ENCODE measurements at regions not wholly inside any gene's neighbourhood (a gene's known extent, or its start where the extent isn't known, plus 50 kb on each side); places are given as distances from the start of the nearest gene placed in this dataset.

GRCh38 chr7:136143271-136143670 lies 166.1 kb upstream of the MTPN start:
- H4K20me1 ChIP-seq (ENCODE audit: insufficient read depth, poor library complexity, severe bottlenecking) = no peaks in the 10 kb centered on the region
- H2AFZ ChIP-seq = no peak overlapping the region
- H3K27ac ChIP-seq = no peak overlapping the region
- no peaks in the 10 kb centered on the region for H3K4me1 ChIP-seq (ENCODE audit: insufficient read depth)
- H3K9me3 ChIP-seq (ENCODE audit: low read depth) = no peaks in the 10 kb centered on the region
- TF ChIP-seq EZH2phosphoT487 (IDR thresholded peaks at IDR 0.05; ENCODE audit: low read depth, severe bottlenecking, unreplicated experiment) (no peak), EZH2 (IDR thresholded peaks at IDR 0.05; ENCODE audit: borderline replicate concordance) (no peak), CTCF (IDR thresholded peaks at IDR 0.05; ENCODE audit: poor library complexity) (no peak)
- no peak overlapping the region for H3K4me2 ChIP-seq
- DNase-seq (ENCODE audit: low spot score) = no peak
- H3K4me3 ChIP-seq = no peak overlapping the region
- H3K36me3 ChIP-seq (replicated peaks; ENCODE audit: insufficient read depth, low read depth) = no peaks in the 10 kb centered on the region
- no peaks in the 10 kb centered on the region for H3K9me2 ChIP-seq (replicated peaks; ENCODE audit: insufficient read depth)
- H3K27me3 ChIP-seq = no peaks in the 10 kb centered on the region
- no peaks in the 10 kb centered on the region for H3K79me2 ChIP-seq

- H4K20me1 ChIP-seq (ENCODE audit: insufficient read depth, poor library complexity, severe bottlenecking) = no peaks in the 10 kb centered on the region
- DNase-seq (ENCODE audit: low spot score) = no peak
- H3K4me2 ChIP-seq = no peak overlapping the region
- H3K9me3 ChIP-seq (ENCODE audit: low read depth) = no peaks in the 10 kb centered on the region
- H3K9me2 ChIP-seq (replicated peaks; ENCODE audit: insufficient read depth) = no peaks in the 10 kb centered on the region
- WGBS (ENCODE audit: low lambda C conversion rate, missing lambda C conversion rate) = 83% methylated on average over 2 of the region's 2 CpGs
- H3K36me3 ChIP-seq (replicated peaks; ENCODE audit: insufficient read depth, low read depth) = no peaks in the 10 kb centered on the region
- H3K27ac ChIP-seq = no peak overlapping the region
- no peak overlapping the region for H2AFZ ChIP-seq
- TF ChIP-seq EZH2 (IDR thresholded peaks at IDR 0.05; ENCODE audit: borderline replicate concordance) = no peak
- no peak for TF ChIP-seq CTCF (IDR thresholded peaks at IDR 0.05; ENCODE audit: poor library complexity)
- no peak for TF ChIP-seq EZH2phosphoT487 (IDR thresholded peaks at IDR 0.05; ENCODE audit: low read depth, severe bottlenecking, unreplicated experiment)
- no peaks in the 10 kb centered on the region for H3K27me3 ChIP-seq
- no peaks in the 10 kb centered on the region for H3K79me2 ChIP-seq
- no peaks in the 10 kb centered on the region for H3K4me1 ChIP-seq (ENCODE audit: insufficient read depth)
- H3K4me3 ChIP-seq = no peak overlapping the region
Measured at GRCh38 chr7:136142583-136142982, 165.4 kb upstream of the MTPN start.

GRCh38 chr7:136140469-136140868 lies 163.3 kb upstream of the MTPN start:
- 94% methylated on average over 3 of the region's 3 CpGs for WGBS (ENCODE audit: low lambda C conversion rate, missing lambda C conversion rate)

More at GRCh38 chr7:136140469-136140868, 163.3 kb upstream of the MTPN start:
- Histone ChIP-seq H3K27ac (no peak overlapping the region), H3K4me3 (no peak overlapping the region), H3K9me3 (ENCODE audit: low read depth) (no peaks in the 10 kb centered on the region), H4K20me1 (ENCODE audit: insufficient read depth, poor library complexity, severe bottlenecking) (no peaks in the 10 kb centered on the region), H3K36me3 (replicated peaks; ENCODE audit: insufficient read depth, low read depth) (no peaks in the 10 kb centered on the region), H2AFZ (no peak overlapping the region), H3K79me2 (no peaks in the 10 kb centered on the region), H3K4me1 (ENCODE audit: insufficient read depth) (no peaks in the 10 kb centered on the region), H3K27me3 (no peaks in the 10 kb centered on the region), H3K4me2 (no peak overlapping the region), H3K9me2 (replicated peaks; ENCODE audit: insufficient read depth) (no peaks in the 10 kb centered on the region)
- no peak for TF ChIP-seq CTCF (IDR thresholded peaks at IDR 0.05; ENCODE audit: poor library complexity)
- TF ChIP-seq EZH2phosphoT487 (IDR thresholded peaks at IDR 0.05; ENCODE audit: low read depth, severe bottlenecking, unreplicated experiment) = no peak
- no peak for TF ChIP-seq EZH2 (IDR thresholded peaks at IDR 0.05; ENCODE audit: borderline replicate concordance)
- DNase-seq (ENCODE audit: low spot score) = no peak
